CD4-positive, CD25-positive, alpha-beta regulatory T cell (primary cell): ENCODE measurements at regions not wholly inside any gene's neighbourhood (a gene's known extent, or its start where the extent isn't known, plus 50 kb on each side); places are given as distances from the start of the nearest gene placed in this dataset.

Experiments used
- ATAC-seq, 2 donors: fragments of 150-1000 bp; cut with Tn5 transposase; one replicate each; pipeline ENCODE4 v1.10.0; 2021; ENCODE audit warnings: low read depth in 2 of 2, moderate number of reproducible peaks in 2 of 2, moderate library complexity in 1 of 2
- DNase-seq, 3 donors: peaks; one replicate each; pipeline versions ENCODE4 v3.0.0 to v3.0.0-alpha.2; 2012 to 2022; ENCODE audit warnings: mixed read lengths in 1 of 3
- H3K27ac ChIP-seq: one replicate; pipeline ENCODE4 v1.7.0; 2013; ENCODE audit warnings: mild to moderate bottlenecking, low read length; ENCODE audit not compliant: insufficient read depth, poor library complexity, severe bottlenecking
- H3K27me3 ChIP-seq: one replicate; pipeline ENCODE4 v1.7.0; 2013; ENCODE audit warnings: low read length; ENCODE audit not compliant: control insufficient read depth, insufficient read depth
- H3K36me3 ChIP-seq: one replicate; pipeline ENCODE4 v1.7.0; 2013; ENCODE audit warnings: mild to moderate bottlenecking, low read length, moderate library complexity; ENCODE audit not compliant: control insufficient read depth, insufficient read depth
- H3K4me1 ChIP-seq: 2 replicates; pipeline ENCODE4 v1.7.0; 2013; ENCODE audit warnings: mild to moderate bottlenecking, low read length; ENCODE audit not compliant: insufficient read depth, control insufficient read depth, poor library complexity, severe bottlenecking
- H3K4me3 ChIP-seq: one replicate; pipeline ENCODE4 v1.7.0; 2013; ENCODE audit warnings: low read depth, mild to moderate bottlenecking, low read length, moderate library complexity
- H3K9me3 ChIP-seq, 2 experiments: 1 replicate in 1 of 2; 2 replicates in 1 of 2; pipeline ENCODE4 v1.7.0; 2013; ENCODE audit warnings: low read length in 2 of 2, mild to moderate bottlenecking in 1 of 2, moderate library complexity in 1 of 2; ENCODE audit not compliant: control insufficient read depth in 2 of 2
- H3K27ac Mint-ChIP-seq, 3 donors: one replicate each; pipeline ENCODE4 v1.8.0; 2020 to 2022; ENCODE audit warnings: mild to moderate bottlenecking in 3 of 3, mixed read lengths in 3 of 3, moderate library complexity in 2 of 3
- H3K27me3 Mint-ChIP-seq: one replicate; pipeline ENCODE4 v1.8.0; 2022; ENCODE audit warnings: mild to moderate bottlenecking, mixed read lengths
- H3K36me3 Mint-ChIP-seq: one replicate; pipeline ENCODE4 v1.8.0; 2020; ENCODE audit warnings: mixed read lengths
- H3K4me1 Mint-ChIP-seq, 4 donors: one replicate each; pipeline ENCODE4 v1.8.0; 2020 to 2022; ENCODE audit warnings: mixed read lengths in 4 of 4, mild to moderate bottlenecking in 1 of 4
- H3K4me3 Mint-ChIP-seq, 4 donors: one replicate each; pipeline ENCODE4 v1.8.0; 2020 to 2022; ENCODE audit warnings: mild to moderate bottlenecking in 4 of 4, mixed read lengths in 4 of 4, moderate library complexity in 3 of 4
- H3K9me3 Mint-ChIP-seq, 7 donors: one replicate each; pipeline ENCODE4 v1.8.0; 2020 to 2022; ENCODE audit warnings: mixed read lengths in 7 of 7, mild to moderate bottlenecking in 3 of 7, moderate library complexity in 2 of 7

- H3K4me3 Mint-ChIP-seq: no peak overlapping the region
- no peak overlapping the region for H3K27ac Mint-ChIP-seq
- H3K4me1 Mint-ChIP-seq: no peaks in the 10 kb centered on the region
- H3K9me3 Mint-ChIP-seq: peaks cover 0 to 22% (median 6%) of the 10 kb centered on the region in 7 donors
- no peaks in the 10 kb centered on the region for H3K4me1 ChIP-seq
- ATAC-seq (no peak), DNase-seq (no peak)
- no peaks in the 10 kb centered on the region for H3K27me3 ChIP-seq
- H3K27ac ChIP-seq: no peak overlapping the region
- H3K27me3 Mint-ChIP-seq: no peaks in the 10 kb centered on the region
- no peak overlapping the region for H3K4me3 ChIP-seq
- H3K36me3 Mint-ChIP-seq: no peaks in the 10 kb centered on the region
- H3K9me3 ChIP-seq: no peaks in the 10 kb centered on the region
- H3K36me3 ChIP-seq: no peaks in the 10 kb centered on the region
Measured at GRCh38 chr15:94793207-94793606, 561.8 kb downstream of the MCTP2 start.

GRCh38 chr15:94793641-94794040, 562.3 kb downstream of the MCTP2 start:
- no peaks in the 10 kb centered on the region for H3K4me1 ChIP-seq
- H3K4me3 Mint-ChIP-seq: no peak overlapping the region
- H3K36me3 ChIP-seq: no peaks in the 10 kb centered on the region
- no peaks in the 10 kb centered on the region for H3K4me1 Mint-ChIP-seq
- ATAC-seq (no peak), DNase-seq (no peak)
- H3K36me3 Mint-ChIP-seq: no peaks in the 10 kb centered on the region
- H3K9me3 Mint-ChIP-seq: peaks cover 0 to 18% (median 6%) of the 10 kb centered on the region in 7 donors
- H3K4me3 ChIP-seq: no peak overlapping the region
- no peaks in the 10 kb centered on the region for H3K9me3 ChIP-seq
- H3K27ac ChIP-seq: no peak overlapping the region
- H3K27ac Mint-ChIP-seq: no peak overlapping the region
- no peaks in the 10 kb centered on the region for H3K27me3 Mint-ChIP-seq
- no peaks in the 10 kb centered on the region for H3K27me3 ChIP-seq

- Mint-ChIP-seq H3K4me3 (no peak overlapping the region), H3K27me3 (no peaks in the 10 kb centered on the region), H3K27ac (no peak overlapping the region), H3K36me3 (no peaks in the 10 kb centered on the region), H3K4me1 (peaks cover 0 to 4% (median 0%) of the 10 kb centered on the region in 4 donors), H3K9me3 (peaks cover 3 to 17% (median 10%) of the 10 kb centered on the region in 7 donors)
- DNase-seq (no peak), ATAC-seq (no peak)
- Histone ChIP-seq H3K4me3 (no peak overlapping the region), H3K27me3 (no peaks in the 10 kb centered on the region), H3K9me3 (peaks cover 0 to 3% of the 10 kb centered on the region in 2 experiments), H3K36me3 (no peaks in the 10 kb centered on the region), H3K4me1 (no peaks in the 10 kb centered on the region), H3K27ac (no peak overlapping the region)
Measured at GRCh38 chr15:94804613-94805012, 573.3 kb downstream of the MCTP2 start.

GRCh38 chr15:94815110-94815731, 583.9 kb downstream of the MCTP2 start:
- Histone ChIP-seq H3K9me3 (no peaks in the 10 kb centered on the region), H3K4me3 (no peak overlapping the region), H3K36me3 (no peaks in the 10 kb centered on the region), H3K27ac (no peak overlapping the region), H3K4me1 (no peaks in the 10 kb centered on the region), H3K27me3 (no peaks in the 10 kb centered on the region)
- Mint-ChIP-seq H3K36me3 (no peaks in the 10 kb centered on the region), H3K4me1 (no peaks in the 10 kb centered on the region), H3K27ac (no peak overlapping the region), H3K4me3 (no peak overlapping the region), H3K9me3 (peaks cover 0 to 6% (median 2%) of the 10 kb centered on the region in 7 donors), H3K27me3 (no peaks in the 10 kb centered on the region)
- ATAC-seq (no peak), DNase-seq (no peak)

- no peak overlapping the region for H3K4me3 Mint-ChIP-seq
- H3K27me3 Mint-ChIP-seq: no peaks in the 10 kb centered on the region
- H3K27ac Mint-ChIP-seq: no peak overlapping the region
- no peak overlapping the region for H3K27ac ChIP-seq
- no peaks in the 10 kb centered on the region for H3K36me3 Mint-ChIP-seq
- H3K4me1 Mint-ChIP-seq: no peaks in the 10 kb centered on the region
- H3K9me3 Mint-ChIP-seq: peaks cover 0 to 5% (median 3%) of the 10 kb centered on the region in 7 donors
- H3K27me3 ChIP-seq: no peaks in the 10 kb centered on the region
- ATAC-seq (no peak), DNase-seq (no peak)
- H3K4me3 ChIP-seq: no peak overlapping the region
- no peaks in the 10 kb centered on the region for H3K36me3 ChIP-seq
- H3K4me1 ChIP-seq: no peaks in the 10 kb centered on the region
- no peaks in the 10 kb centered on the region for H3K9me3 ChIP-seq
Measured at GRCh38 chr15:94815914-94816313, 584.6 kb downstream of the MCTP2 start.

GRCh38 chr15:94829887-94830884, 598.8 kb downstream of the MCTP2 start:
- ATAC-seq (no peak), DNase-seq (no peak)
- no peak overlapping the region for H3K27ac Mint-ChIP-seq
- Histone ChIP-seq H3K9me3 (no peaks in the 10 kb centered on the region), H3K27ac (no peak overlapping the region), H3K4me1 (no peaks in the 10 kb centered on the region), H3K36me3 (no peaks in the 10 kb centered on the region), H3K4me3 (no peak overlapping the region), H3K27me3 (no peaks in the 10 kb centered on the region)
- H3K4me1 Mint-ChIP-seq: no peaks in the 10 kb centered on the region
- H3K27me3 Mint-ChIP-seq: no peaks in the 10 kb centered on the region
- no peaks in the 10 kb centered on the region for H3K36me3 Mint-ChIP-seq
- no peak overlapping the region for H3K4me3 Mint-ChIP-seq
- H3K9me3 Mint-ChIP-seq: peaks cover 0 to 15% (median 3%) of the 10 kb centered on the region in 7 donors

GRCh38 chr15:94834000-94834399, 602.6 kb downstream of the MCTP2 start:
- H3K27ac ChIP-seq: no peak overlapping the region
- Mint-ChIP-seq H3K9me3 (peaks cover 0 to 10% (median 2%) of the 10 kb centered on the region in 7 donors), H3K36me3 (no peaks in the 10 kb centered on the region), H3K27me3 (no peaks in the 10 kb centered on the region), H3K27ac (no peak overlapping the region), H3K4me1 (no peaks in the 10 kb centered on the region), H3K4me3 (no peak overlapping the region)
- no peaks in the 10 kb centered on the region for H3K27me3 ChIP-seq
- no peak for DNase-seq
- no peaks in the 10 kb centered on the region for H3K4me1 ChIP-seq
- H3K4me3 ChIP-seq: no peak overlapping the region
- H3K9me3 ChIP-seq: no peaks in the 10 kb centered on the region
- no peak for ATAC-seq
- H3K36me3 ChIP-seq: no peaks in the 10 kb centered on the region
